ENCODE measurements at regions not wholly inside any gene's neighbourhood (a gene's known extent, or its start where the extent isn't known, plus 50 kb on each side); places are given as distances from the start of the nearest gene placed in this dataset.
A peak's percentile ranks its signal among the peaks of the same experiment; 100 is the strongest.

DNA sequence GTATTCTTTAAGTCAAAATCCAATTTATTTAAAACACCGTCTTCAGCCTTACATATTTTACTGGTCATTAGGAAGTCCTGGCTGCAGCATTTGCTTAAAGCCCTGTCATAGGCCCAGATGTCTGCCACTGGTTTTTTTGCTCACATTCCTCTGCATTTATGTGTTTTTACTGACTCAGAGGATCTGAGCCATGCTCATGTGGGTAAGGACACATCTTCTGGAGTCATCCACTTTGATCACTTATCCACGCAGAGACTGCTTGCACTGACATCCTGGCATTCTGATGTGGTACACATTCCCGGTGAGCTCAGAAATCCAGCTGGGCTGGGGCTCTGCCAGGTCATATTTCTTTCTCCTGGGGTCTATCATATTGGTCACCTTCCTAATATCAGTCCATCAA is 531.7 kb upstream of the ARGLU1 start:
- no peak for DNase-seq (ENCODE audit: low read depth in 4 of 4, low spot score in 2 of 4)

DNA sequence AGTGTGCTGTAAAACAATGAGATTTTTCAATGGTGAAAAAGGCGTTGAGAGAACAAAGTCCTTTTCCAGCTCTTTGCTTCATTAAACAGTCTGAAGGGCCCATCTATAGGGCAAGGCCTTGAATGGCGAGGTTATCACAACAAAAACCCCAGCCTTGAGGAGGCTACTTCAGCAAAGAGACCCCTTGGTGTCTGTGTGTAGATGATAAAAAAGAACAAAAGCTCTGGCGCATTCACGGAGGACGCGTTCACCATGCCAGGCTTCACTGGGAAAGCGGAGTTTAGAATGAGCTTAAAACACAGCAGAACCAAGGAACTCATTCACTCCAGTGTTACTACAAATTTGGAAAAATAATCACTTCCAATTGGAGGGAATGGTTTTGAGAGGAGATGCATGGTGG is 530.0 kb upstream of the ARGLU1 start:
- no peak for DNase-seq (ENCODE audit: low read depth in 4 of 4, low spot score in 2 of 4)

DNA sequence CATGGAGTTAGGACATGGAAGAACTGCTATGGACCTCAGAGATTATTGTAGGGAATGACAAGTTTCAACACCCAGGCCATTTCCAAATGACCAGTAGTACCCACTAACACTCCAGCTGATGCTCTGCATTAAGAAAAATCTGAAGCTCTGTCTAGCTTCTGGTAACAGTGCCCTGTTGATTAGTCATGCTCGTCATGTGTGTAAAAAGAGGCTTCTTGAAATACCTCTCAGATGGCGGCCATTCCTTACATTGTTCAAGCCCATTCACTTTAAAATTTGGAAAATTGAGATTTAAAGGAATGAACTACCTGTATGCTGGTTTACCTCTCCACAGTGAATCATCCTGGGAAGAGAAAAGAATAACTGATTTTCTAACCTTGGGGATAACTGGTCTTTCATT is 527.9 kb upstream of the ARGLU1 start:
- DNase-seq (ENCODE audit: low read depth in 4 of 4, low spot score in 2 of 4), result no peak

DNA sequence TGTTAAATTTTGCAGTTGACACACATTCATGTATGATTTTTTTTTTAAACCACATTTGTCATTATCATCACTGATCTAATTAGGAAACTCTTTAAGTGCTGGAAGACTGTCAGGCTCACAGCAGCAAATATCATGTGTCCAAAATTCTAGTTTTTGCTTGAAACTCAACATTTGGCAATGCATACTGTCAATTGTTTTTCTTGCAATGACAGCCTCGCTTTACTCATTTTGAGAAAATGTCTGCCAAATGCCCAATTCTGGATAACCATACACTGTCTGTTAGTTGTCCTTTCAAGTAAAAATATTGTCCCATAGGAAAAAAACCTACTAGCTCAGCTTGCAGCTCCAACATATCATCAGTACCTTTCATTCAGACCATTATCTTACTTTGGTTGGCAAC is 523.9 kb upstream of the ARGLU1 start:
- no peak for DNase-seq (ENCODE audit: low read depth in 4 of 4, low spot score in 2 of 4)

DNA sequence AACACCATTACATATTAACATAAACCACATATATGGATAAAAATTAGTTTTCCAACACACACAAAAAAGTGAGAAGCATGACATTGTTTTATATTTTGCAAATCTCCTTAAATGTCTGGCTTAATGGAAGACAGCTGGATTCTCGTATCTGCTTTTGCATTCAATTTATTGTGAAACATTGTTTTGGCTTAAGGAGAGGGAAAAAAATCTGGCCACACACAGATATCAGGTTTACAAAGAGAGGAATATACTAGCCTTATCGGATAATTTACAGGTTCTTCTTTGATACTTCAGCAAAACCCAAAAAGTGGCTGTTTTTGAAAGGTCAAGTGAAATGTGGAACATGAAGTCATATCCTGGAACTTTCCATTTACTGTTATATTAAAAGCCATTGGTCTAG is 523.5 kb upstream of the ARGLU1 start:
- DNase-seq (ENCODE audit: low read depth in 4 of 4, low spot score in 2 of 4), result no peak

DNA sequence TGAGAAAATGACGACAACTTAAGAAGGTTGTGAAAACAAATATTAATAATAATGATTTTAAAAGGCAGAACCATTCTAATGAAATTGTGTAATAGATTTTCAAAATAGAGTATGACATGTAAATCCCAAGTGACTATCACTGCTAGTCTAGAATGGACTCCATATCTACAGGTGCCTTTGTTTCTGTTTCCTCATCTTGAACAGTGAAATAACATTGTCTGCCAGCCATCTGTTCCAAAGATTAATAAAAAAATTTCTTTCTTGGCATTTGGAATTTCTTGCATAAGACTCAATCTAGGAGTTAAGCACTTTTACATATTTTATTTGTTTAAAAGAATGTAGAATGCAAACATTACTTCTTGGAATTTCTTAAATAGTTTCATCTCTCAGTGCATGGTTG is 520.1 kb upstream of the ARGLU1 start:
- DNase-seq (ENCODE audit: low read depth in 4 of 4, low spot score in 2 of 4), result no peak

DNA sequence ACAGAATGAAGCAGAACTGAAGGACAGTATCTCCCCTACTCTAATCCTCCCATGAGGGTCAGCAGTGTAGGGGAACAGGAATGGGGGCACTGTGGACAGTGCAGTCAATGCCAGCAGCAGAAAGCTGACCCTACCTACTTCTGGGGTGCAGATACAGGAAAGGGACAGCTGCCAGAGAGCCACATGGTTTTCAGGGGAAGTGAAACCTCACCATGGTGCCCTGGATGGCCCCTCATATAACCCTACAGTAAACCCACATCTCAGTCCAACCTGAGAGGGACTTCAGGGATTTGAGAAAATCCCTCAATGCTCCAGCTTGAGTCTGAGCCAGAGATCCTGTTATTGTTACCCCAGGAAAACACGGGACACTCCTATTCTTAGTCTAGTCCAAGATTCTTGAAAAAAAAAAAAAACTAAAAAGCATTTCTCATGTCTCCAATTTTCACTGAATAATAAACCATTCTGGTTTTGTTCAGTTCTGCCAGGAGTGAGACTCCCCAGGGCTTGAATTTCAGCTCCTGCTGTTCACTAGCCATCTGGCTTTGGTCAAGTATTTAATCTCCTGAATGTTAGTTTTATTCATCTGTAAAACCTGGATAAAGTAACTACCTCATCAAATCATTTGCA is 511.6 kb upstream of the ARGLU1 start:
- no peak for DNase-seq (ENCODE audit: low read depth in 4 of 4, low spot score in 2 of 4)

DNA sequence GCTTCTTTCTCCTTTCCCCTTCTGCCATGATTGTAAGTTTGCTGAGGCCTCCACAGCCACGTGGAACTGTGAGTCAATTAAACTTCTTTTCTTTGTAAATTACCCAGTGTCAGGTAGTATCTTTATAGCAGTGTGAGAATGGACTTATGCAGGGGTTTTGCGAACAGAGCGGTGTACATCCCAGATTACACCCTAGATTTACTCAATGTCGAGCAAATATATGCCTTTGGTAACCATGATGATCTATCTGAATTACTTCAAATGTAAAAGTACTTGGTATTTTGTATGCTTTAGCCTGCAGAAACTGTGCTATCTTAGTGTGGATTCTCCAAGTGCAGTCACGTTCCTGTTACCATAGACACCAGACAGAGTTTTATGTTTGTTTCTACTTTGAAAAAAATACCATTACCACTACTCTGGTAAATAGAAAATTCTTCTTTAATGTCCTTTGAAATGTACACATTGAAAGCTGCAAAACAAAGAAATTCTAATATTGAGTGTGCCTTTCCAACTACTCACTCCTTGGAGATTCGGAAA is 510.4 kb upstream of the ARGLU1 start:
- no peak for DNase-seq (ENCODE audit: low read depth in 4 of 4, low spot score in 2 of 4)

DNA sequence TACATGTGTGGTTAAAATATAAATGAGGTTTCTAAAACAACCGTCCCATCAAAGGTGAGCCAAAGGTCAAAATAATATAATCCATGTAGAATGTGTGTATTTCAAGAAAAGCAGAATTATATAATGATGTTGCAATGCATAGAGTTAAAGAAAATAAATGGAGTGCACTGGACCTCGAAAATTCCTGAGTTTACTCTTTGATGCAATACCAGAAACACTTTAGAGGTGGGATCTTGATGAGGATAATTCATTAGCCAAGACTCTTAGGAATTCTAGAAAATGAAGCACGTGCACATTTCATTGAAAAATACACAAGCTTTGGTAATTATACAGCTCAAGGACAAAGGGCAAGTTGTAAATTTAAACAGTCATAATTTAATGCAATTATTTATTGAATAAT is 508.9 kb upstream of the ARGLU1 start:
- peak in 1 of 4 donors; percentile 4 for DNase-seq (ENCODE audit: low read depth in 4 of 4, low spot score in 2 of 4)

DNA sequence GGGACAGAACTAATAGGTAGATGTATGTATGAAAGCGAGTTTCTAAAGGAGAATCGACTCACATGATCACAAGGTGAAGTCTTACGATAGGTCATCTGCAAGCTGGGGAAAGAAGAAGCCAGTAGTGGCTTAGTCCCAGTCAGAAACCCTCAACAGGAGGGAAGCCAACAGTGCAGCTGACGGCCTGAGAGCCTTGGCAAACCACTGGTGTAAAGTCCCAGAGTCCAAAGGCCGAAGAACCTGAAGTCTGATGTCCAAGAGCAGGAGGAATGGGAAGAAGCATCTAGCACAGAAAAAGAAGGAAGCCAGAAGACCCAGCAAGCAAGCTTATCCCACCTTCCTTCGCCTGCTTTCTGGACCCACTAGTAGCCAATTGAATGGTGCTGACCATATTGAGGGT is 507.6 kb upstream of the ARGLU1 start:
- DNase-seq (ENCODE audit: low read depth in 4 of 4, low spot score in 2 of 4), result no peak

DNA sequence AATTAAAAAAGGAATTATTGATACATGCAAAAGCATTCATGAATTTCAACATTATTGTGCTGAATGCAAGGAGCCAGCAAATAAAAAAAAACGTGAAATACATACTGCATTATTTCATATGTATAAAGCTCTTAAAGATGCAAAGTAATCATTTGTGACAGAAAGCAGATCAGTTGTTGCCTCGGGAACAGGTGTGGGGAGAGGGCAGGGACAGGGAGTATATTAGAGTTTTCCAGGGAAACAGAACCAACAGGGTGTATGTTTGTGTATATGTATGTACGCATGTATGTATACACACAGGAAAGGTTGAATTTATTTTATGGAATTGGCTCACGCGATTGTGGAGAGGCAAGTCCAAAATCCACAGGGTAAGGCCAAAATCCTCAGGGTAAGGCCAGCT is 502.9 kb upstream of the ARGLU1 start:
- DNase-seq (ENCODE audit: low read depth in 4 of 4, low spot score in 2 of 4), result no peak

DNA sequence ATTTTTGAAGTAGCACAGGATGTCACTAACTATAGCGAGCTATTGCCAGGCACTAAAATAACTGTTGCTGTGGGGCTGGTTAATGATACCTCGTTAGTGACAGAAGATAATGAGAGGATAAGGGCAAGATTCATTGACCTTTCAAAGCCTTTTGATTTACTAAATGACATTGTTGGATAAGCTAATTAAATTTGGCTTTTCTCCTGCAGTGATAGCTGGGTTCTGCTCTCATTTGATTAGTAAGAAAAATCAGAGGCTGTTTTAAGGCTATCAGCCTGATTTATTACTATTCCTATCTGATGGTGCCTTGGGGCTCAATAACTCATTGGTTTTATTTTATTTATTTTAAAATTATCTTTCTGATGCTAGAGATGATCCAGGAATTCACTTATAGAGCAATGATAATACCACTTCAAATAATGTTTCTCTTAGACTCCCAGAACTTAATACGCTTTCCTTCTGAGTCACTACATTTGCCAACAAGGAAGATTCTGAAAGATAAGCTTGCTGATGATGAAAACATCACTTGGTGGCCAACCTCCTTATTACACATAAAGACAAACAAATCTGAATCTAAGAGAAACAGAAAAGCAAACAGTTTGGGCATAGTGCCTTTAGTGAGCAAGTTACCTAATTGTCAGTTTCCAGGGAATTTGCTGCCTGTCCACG is 501.3 kb upstream of the ARGLU1 start:
- no peak for DNase-seq (ENCODE audit: low read depth in 4 of 4, low spot score in 2 of 4)

DNA sequence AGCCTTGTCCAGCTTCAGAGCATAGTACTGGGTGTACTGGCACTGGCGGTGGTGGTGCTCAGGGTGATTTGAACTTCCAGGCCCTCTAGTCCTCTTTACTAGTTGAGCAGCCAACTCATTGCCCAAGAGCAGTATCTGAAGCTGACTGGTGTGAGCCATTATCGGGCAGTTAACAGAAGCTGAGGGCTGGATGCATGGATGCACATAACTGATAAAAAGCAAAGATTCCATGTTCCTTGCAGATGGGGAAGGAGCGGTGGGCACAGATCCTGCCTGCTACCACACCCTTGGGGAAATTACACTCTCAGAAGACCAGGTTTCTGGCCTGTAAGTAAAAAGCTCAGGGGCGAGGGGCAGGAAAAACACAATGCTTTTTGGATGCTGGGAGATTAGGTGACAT is 499.4 kb upstream of the ARGLU1 start:
- no peak for DNase-seq (ENCODE audit: low read depth in 4 of 4, low spot score in 2 of 4)

DNA sequence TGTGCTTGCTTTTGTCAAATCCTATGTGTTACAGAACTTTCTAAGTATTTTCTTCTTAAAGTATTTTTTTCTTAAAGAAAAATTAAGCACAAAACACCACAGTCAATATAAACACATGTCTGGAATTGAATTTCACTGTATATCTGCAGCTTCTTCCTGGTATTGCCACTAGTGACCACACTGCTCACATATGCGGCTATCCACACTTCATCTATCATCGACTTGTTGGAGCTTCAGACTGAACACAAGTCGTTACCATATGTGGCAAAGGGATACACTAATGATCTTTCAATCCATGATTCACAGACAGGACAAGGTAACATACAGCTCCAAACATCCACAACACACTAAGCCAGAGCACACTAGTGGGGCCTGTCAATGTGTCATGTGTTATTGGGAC is 498.4 kb upstream of the ARGLU1 start:
- no peak for DNase-seq (ENCODE audit: low read depth in 4 of 4, low spot score in 2 of 4)

DNA sequence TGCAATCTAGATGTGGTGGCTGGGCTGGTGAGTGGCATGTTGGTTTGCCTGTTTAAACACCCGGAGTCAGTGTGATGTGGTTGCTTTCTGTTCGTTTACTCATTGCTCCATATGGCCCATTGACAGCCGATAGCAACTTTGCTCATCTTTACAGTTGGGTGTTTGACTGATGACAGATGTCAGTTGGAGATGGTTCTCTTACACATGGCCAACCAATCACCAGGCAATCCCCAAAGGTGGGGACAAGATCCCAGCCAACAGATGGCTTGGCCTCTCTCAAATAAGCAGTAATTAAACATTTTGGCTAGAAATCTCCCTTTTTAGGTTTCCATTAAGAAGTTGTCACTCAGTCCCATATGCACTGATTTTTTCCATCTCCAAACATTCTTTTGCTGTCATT is 497.1 kb upstream of the ARGLU1 start:
- no peak for DNase-seq (ENCODE audit: low read depth in 4 of 4, low spot score in 2 of 4)

DNA sequence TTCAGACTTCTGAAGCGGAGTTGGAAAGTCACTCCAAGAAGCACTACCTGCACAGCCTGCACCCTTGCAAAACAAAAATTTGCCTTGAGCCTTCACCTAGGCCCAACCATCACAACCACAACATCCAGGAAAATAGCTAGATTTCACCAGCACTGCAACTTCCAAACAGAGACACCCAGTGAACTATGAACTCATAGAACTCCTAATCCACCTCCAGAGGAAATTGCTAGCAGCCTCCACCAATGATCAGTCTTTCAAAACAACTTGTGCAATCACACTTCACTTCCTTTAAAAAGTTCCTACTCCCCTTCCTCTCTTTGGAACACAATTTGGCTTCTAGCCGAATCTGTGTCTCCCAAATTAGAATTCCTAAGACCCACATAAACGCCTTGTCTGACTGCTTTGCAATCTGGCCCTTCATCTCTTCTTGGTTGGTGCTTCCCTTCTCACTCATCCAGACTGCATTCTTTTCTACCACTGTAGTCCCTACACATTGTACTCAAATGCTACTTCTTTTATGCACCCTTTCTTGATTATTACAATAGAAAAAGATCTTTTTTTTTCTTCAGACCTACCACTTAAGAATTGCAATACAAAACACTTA is 489.2 kb upstream of the ARGLU1 start:
- no peak for DNase-seq (ENCODE audit: low read depth in 4 of 4, low spot score in 2 of 4)

DNA sequence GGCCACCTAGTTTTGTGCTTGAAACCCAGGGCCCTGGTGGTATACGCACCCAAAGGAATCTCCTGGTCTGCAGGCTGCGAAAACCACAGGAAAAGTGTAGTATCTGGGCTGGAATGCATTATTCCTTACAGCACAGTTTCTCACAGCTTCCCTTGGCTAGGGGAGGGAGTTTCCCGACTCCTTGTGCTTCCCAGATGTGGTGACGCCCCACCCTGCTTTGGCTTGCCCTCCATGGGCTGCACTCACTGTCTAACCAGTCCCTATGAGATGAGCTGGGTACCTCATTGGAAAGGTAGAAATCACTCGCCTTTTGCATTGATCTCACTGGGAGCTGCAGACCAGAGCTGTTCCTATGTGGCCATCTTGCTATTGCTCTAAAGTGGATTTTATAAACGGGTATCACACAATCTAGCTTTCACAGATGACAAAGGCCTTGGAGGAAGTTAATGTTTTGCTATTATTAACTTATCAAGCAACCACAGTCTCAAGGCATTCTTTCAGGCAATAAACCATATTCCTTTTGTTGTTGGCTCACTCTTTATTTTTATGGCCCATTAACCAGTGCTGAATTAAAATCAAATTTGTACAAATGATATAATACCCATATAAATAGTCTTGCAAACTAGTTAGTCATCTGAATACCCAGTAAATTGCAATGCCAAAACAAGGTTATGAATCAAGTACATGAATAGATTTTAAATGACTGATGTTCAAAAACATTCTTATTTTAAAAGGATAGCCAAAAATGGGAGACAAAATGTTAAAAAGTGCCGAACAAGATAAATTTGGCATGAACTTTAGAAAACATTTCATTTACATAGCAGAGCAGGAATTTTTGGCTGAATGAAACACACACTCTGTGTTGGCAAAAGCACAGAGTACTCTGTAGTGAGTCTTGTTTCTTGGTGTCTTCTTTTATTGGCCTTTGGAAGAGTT is 475.4 kb upstream of the ARGLU1 start:
- DNase-seq (ENCODE audit: low read depth in 4 of 4, low spot score in 2 of 4), result no peak

DNA sequence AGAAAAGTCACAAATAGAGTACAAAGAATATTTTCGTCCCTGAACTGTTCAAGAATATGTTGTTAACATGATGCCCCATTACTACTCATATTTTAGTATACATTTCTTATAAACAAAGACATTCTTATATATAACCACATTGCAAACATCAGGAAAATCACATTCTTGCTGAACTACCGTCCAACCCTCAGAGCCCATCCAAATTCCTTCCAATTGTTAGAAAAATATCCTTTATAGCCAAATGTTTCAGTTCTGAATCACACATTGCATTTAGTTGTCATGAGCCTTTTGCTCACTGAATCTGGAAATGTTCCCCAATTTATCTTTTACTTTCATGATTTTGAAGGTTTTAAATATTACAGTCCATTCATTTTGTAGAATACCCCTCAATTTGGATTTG is 467.8 kb upstream of the ARGLU1 start:
- no peak for DNase-seq (ENCODE audit: low read depth in 4 of 4, low spot score in 2 of 4)

DNA sequence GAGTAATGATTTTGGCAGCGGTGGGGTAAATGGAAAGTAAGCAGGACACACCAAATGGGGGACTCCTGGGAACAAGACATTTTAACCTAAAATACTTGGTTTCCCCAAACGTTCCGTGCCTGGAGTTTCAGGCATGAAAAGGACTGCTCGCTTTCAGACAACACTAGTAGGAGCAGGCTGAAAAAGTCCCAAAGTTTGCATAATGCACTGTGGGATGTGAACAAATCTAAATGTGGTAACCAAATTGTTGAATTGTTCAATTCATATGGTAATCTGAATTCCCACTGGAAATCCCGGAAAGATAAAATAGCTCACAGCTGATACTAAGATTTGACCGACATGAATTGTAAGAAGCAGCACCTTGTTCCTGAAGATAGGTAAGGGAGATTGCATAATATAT is 467.2 kb upstream of the ARGLU1 start:
- no peak for DNase-seq (ENCODE audit: low read depth in 4 of 4, low spot score in 2 of 4)

DNA sequence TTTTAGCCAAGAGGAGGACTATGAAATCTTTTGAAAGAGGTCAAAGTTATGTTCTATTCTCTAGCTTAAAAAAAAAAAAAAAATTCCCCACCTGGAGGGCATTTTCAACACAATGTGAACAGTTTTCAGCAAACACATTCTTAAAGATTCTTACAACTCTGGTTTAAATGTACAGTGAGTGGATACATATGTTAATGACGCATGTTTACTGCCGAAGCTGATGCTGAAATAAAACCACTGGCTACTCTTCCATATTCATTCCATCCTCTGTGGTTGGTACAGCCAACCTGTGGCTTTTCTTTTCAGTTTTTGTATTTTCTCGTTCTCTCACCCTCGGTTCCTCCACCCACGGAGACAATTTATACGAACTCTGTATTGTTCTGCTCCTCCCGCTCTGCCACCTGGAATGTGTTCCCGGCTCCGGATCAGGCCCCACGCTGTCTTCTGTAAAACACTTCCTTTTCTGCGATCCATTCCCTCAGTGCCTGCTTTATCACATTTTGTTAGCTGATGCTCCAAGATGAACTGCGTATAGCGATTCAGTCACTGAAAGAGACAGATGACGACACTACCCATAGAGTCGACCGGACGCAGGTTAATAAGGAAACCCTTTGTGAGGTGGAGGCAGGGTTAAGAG is 466.4 kb upstream of the ARGLU1 start:
- no peak for DNase-seq (ENCODE audit: low read depth in 4 of 4, low spot score in 2 of 4)

DNA sequence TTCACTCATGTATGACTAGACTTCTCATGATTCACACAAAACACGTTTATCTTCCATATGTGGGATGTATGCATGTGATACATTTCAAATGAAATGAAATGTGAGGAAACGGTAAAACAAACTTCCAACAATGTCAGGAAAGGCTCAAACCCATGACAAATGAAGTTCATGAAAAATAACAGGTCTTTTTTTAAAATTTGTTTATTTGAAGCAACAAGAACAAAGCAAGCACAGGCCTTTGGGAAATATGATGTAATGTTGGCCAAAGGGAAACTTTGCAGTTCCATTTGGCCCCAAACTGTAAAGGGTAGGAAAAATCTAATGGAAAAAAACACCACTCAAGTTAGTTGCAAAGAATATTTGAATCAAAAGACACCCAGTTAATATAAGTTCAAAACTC is 463.8 kb upstream of the ARGLU1 start:
- DNase-seq (ENCODE audit: low read depth in 4 of 4, low spot score in 2 of 4), result no peak
